ENCODE measurements at regions not wholly inside any gene's neighbourhood (a gene's known extent, or its start where the extent isn't known, plus 50 kb on each side); places are given as distances from the start of the nearest gene placed in this dataset.

- TF ChIP-seq POLR2A (IDR thresholded peaks at IDR 0.05) (no peak), CTCF (IDR thresholded peaks at IDR 0.05) (no peak), POLR2AphosphoS5 (IDR thresholded peaks at IDR 0.05) (no peak)
These were observed 1041.0 kb upstream of the CNTN5 start for GRCh38 chr11:97979741-97980140.

Measured in breast epithelium (tissue), 3 donors.